Progenitor cell of endocrine pancreas (in vitro differentiated cells): ENCODE measurements at regions not wholly inside any gene's neighbourhood (a gene's known extent, or its start where the extent isn't known, plus 50 kb on each side); places are given as distances from the start of the nearest gene placed in this dataset.

Source experiments
- DNase-seq: peaks from one replicate; pipeline ENCODE4 v3.0.0; 2021; ENCODE audit warnings: low spot score; ENCODE audit not compliant: unreplicated experiment
- H3K27ac Mint-ChIP-seq: 2 replicates; pipeline ENCODE4 v1.8.0; 2021; ENCODE audit warnings: mild to moderate bottlenecking, moderate library complexity, mixed read lengths
- H3K27me3 Mint-ChIP-seq: 2 replicates; pipeline ENCODE4 v1.8.0; 2021; ENCODE audit warnings: mixed read lengths
- H3K36me3 Mint-ChIP-seq: 2 replicates; pipeline ENCODE4 v1.8.0; 2022; ENCODE audit warnings: mixed read lengths; ENCODE audit not compliant: insufficient read depth
- H3K4me1 Mint-ChIP-seq: 2 replicates; pipeline ENCODE4 v1.8.0; 2021; ENCODE audit warnings: low read depth, mixed read lengths
- H3K4me3 Mint-ChIP-seq: 2 replicates; pipeline ENCODE4 v1.8.0; 2021; ENCODE audit warnings: low read depth, mild to moderate bottlenecking, moderate library complexity, mixed read lengths
- H3K9me3 Mint-ChIP-seq: 2 replicates; pipeline ENCODE4 v1.8.0; 2021; ENCODE audit warnings: low read depth, mixed read lengths
- TF ChIP-seq, protein P1 (sequence below): fragments of 200-600 bp; sonication (generic); IDR thresholded peaks from one replicate; pipeline ENCODE4 v1.5.0; 2021; ENCODE audit warnings: antibody characterized with exemption, mild to moderate bottlenecking; ENCODE audit not compliant: unreplicated experiment

- Mint-ChIP-seq H3K27ac (no peak overlapping the region), H3K9me3 (no peaks in the 10 kb centered on the region), H3K27me3 (no peaks in the 10 kb centered on the region), H3K4me1 (no peaks in the 10 kb centered on the region), H3K4me3 (no peak overlapping the region), H3K36me3 (no peaks in the 10 kb centered on the region)
- TF ChIP-seq, protein P1, sequence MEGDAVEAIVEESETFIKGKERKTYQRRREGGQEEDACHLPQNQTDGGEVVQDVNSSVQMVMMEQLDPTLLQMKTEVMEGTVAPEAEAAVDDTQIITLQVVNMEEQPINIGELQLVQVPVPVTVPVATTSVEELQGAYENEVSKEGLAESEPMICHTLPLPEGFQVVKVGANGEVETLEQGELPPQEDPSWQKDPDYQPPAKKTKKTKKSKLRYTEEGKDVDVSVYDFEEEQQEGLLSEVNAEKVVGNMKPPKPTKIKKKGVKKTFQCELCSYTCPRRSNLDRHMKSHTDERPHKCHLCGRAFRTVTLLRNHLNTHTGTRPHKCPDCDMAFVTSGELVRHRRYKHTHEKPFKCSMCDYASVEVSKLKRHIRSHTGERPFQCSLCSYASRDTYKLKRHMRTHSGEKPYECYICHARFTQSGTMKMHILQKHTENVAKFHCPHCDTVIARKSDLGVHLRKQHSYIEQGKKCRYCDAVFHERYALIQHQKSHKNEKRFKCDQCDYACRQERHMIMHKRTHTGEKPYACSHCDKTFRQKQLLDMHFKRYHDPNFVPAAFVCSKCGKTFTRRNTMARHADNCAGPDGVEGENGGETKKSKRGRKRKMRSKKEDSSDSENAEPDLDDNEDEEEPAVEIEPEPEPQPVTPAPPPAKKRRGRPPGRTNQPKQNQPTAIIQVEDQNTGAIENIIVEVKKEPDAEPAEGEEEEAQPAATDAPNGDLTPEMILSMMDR, result no peak
- DNase-seq, result no peak
Measured at GRCh38 chr4:34373456-34373855, 1870.9 kb downstream of the ARAP2 start.

GRCh38 chr4:34412233-34412632, 1832.1 kb downstream of the ARAP2 start:
- Mint-ChIP-seq H3K9me3 (peaks cover 28% of the 10 kb centered on the region), H3K4me3 (no peak overlapping the region), H3K27ac (no peak overlapping the region), H3K27me3 (no peaks in the 10 kb centered on the region), H3K36me3 (peaks cover 2% of the 10 kb centered on the region), H3K4me1 (no peaks in the 10 kb centered on the region)
- no peak for DNase-seq
- TF ChIP-seq, protein P1, result no peak

DNA sequence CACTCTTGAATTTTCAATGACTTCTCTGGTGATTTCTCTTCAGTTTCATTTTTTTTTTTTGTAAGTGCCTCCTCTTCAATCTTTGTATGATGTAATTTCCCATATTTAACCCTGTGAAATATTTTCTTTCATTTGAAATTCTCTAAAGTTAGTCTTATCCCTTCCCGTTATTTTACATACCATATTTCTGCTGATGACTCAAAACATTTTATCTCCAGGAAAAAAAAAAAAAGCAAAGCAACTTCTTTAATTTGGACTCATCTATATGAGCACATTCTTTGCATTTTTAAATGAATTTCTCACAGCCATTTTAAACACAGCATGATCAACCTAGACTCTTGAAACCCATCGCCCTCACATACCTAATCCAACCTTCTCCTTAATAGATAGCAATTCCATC, 1831.4 kb downstream of the ARAP2 start:
- Mint-ChIP-seq H3K36me3 (peaks cover 2% of the 10 kb centered on the region), H3K4me1 (no peaks in the 10 kb centered on the region), H3K27me3 (no peaks in the 10 kb centered on the region), H3K27ac (no peak overlapping the region), H3K4me3 (no peak overlapping the region), H3K9me3 (peaks cover 28% of the 10 kb centered on the region)
- TF ChIP-seq, protein P1, result no peak
- DNase-seq, result no peak

GRCh38 chr4:34417160-34417559, 1827.2 kb downstream of the ARAP2 start:
- no peak overlapping the region for H3K4me3 Mint-ChIP-seq
- no peak for DNase-seq
- no peaks in the 10 kb centered on the region for H3K4me1 Mint-ChIP-seq
- H3K36me3 Mint-ChIP-seq, result no peaks in the 10 kb centered on the region
- H3K27me3 Mint-ChIP-seq, result no peaks in the 10 kb centered on the region
- peaks cover 9% of the 10 kb centered on the region for H3K9me3 Mint-ChIP-seq
- no peak overlapping the region for H3K27ac Mint-ChIP-seq
- TF ChIP-seq, protein P1, result no peak

- Mint-ChIP-seq H3K4me1 (no peaks in the 10 kb centered on the region), H3K36me3 (no peaks in the 10 kb centered on the region), H3K4me3 (no peak overlapping the region), H3K27me3 (no peaks in the 10 kb centered on the region), H3K27ac (no peak overlapping the region), H3K9me3 (no peaks in the 10 kb centered on the region)
- TF ChIP-seq, protein P1, result no peak
- no peak for DNase-seq
Measured at GRCh38 chr4:34419871-34420270, 1824.4 kb downstream of the ARAP2 start.
